ENCODE measurements at regions not wholly inside any gene's neighbourhood (a gene's known extent, or its start where the extent isn't known, plus 50 kb on each side); places are given as distances from the start of the nearest gene placed in this dataset.

DNA sequence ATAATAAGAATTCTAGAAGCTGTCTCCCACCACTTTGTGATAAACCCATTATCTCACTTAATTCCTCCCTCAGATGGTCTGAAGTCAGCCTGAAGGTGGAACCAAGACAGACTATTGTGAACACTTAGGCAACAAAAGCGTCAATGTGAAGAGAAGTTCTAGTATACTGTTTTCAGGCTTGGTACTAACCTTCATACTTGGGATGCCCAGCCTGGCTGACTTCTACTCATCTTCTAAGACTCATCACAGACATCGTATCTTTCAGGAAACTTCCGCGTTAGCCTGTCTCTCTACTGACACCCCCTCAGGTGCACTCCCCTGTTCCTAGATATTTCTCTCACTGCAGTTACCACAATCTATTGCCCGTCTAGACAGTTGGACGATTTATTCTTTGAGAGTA lies 201.2 kb downstream of the SATB1 start:
- H3K27me3 Mint-ChIP-seq (ENCODE audit: unreplicated experiment) = peaks cover 2% of the 10 kb centered on the region
- no peaks in the 10 kb centered on the region for H3K36me3 Mint-ChIP-seq (ENCODE audit: unreplicated experiment)
- no peaks in the 10 kb centered on the region for H3K9me3 Mint-ChIP-seq (ENCODE audit: unreplicated experiment)
- no peak overlapping the region for H3K27ac Mint-ChIP-seq (ENCODE audit: unreplicated experiment)
- peaks cover 12% of the 10 kb centered on the region for H3K4me1 Mint-ChIP-seq (ENCODE audit: low read depth, unreplicated experiment)
- DNase-seq = no peak
- TF ChIP-seq, protein P1, sequence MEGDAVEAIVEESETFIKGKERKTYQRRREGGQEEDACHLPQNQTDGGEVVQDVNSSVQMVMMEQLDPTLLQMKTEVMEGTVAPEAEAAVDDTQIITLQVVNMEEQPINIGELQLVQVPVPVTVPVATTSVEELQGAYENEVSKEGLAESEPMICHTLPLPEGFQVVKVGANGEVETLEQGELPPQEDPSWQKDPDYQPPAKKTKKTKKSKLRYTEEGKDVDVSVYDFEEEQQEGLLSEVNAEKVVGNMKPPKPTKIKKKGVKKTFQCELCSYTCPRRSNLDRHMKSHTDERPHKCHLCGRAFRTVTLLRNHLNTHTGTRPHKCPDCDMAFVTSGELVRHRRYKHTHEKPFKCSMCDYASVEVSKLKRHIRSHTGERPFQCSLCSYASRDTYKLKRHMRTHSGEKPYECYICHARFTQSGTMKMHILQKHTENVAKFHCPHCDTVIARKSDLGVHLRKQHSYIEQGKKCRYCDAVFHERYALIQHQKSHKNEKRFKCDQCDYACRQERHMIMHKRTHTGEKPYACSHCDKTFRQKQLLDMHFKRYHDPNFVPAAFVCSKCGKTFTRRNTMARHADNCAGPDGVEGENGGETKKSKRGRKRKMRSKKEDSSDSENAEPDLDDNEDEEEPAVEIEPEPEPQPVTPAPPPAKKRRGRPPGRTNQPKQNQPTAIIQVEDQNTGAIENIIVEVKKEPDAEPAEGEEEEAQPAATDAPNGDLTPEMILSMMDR (IDR thresholded peaks at IDR 0.05; ENCODE audit: partially characterized antibody, unreplicated experiment) = no peak
- H3K4me3 Mint-ChIP-seq (ENCODE audit: unreplicated experiment) = no peak overlapping the region

DNA sequence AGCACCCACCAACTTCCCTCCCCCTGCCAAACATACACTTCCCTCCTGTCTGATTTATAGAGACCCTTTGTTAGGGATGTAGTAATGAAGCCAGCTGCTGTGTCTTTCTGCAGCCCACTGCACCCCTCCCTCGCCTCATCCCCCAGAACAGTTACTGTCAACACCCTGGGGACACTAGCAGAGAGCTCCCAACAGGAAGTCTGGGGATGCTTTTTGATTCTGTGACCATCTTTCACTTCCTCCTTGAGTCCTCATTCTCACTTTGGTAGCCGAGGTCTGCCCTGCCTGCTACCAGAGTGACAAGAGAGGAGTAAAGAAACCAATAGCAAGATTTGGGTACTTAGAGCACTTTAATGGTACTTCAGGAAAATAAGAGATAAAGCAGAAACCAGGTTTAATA lies 201.6 kb downstream of the SATB1 start:
- no peak overlapping the region for H3K27ac Mint-ChIP-seq (ENCODE audit: unreplicated experiment)

DNA sequence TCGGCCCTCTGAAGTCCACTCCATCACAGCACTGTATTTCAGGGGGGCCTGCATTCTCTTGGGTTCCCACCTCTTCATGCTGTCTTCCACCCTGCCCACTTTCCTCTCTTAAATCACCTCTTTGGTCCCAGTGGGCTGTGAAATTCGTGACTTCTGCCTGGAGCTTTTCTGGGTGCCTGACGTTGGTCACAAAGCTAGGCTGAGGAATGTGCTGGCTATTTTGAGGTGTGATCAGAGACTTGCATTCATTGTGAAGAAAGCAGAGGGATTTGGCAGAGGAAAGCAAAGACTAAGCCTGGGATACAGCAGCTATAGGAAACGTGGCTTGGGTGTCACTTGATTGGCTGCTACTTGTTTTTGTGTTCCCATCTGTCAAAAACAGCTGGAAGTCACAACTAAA lies 202.5 kb downstream of the SATB1 start:
- H3K4me3 Mint-ChIP-seq (ENCODE audit: unreplicated experiment) = peak overlapping the region; percentile 11
- no peaks in the 10 kb centered on the region for H3K36me3 Mint-ChIP-seq (ENCODE audit: unreplicated experiment)
- no peak overlapping the region for H3K27ac Mint-ChIP-seq (ENCODE audit: unreplicated experiment)
- H3K4me1 Mint-ChIP-seq (ENCODE audit: low read depth, unreplicated experiment) = peaks cover 12% of the 10 kb centered on the region
- TF ChIP-seq, protein P1 (IDR thresholded peaks at IDR 0.05; ENCODE audit: partially characterized antibody, unreplicated experiment) = no peak
- H3K27me3 Mint-ChIP-seq (ENCODE audit: unreplicated experiment) = peaks cover 4% of the 10 kb centered on the region
- DNase-seq = no peak
- H3K9me3 Mint-ChIP-seq (ENCODE audit: unreplicated experiment) = no peaks in the 10 kb centered on the region

More for the DNA sequence above, 201.6 kb downstream of the SATB1 start:
- no peaks in the 10 kb centered on the region for H3K9me3 Mint-ChIP-seq (ENCODE audit: unreplicated experiment)
- H3K4me3 Mint-ChIP-seq (ENCODE audit: unreplicated experiment) = no peak overlapping the region
- H3K27me3 Mint-ChIP-seq (ENCODE audit: unreplicated experiment) = peaks cover 3% of the 10 kb centered on the region
- TF ChIP-seq, protein P1 (IDR thresholded peaks at IDR 0.05; ENCODE audit: partially characterized antibody, unreplicated experiment) = no peak
- no peaks in the 10 kb centered on the region for H3K36me3 Mint-ChIP-seq (ENCODE audit: unreplicated experiment)
- peaks cover 12% of the 10 kb centered on the region for H3K4me1 Mint-ChIP-seq (ENCODE audit: low read depth, unreplicated experiment)
- peak; percentile 43 for DNase-seq

DNA sequence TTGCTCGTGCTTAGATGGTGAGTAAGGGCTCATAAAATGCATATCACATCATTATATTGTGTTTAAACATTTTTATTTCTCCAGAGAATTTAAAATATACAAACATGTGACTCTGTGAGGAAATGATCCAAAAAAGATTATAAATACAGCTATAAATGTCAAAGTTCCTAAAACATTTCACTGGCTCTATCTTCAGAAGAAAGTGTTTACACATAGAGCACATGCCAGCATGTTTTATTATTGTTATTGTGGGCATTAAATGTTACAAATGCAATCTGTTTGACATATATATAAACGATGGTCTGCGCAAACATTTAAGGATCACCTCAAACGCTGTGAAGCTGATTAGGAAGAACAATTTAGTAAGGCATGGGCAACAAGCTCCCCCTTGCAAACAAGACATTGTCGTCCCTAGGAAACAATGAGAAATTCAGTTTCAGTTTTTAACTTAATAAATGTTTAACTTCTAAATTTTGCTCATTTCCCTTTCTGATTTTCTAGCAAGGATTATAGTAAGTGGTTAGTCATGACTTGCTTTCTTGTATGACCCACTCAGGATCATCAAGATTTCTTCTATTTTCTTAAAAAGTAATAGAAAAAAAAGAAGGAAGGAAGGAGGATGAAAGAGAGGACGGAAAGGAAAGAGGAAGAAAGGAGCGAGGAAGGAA lies 207.5 kb downstream of the SATB1 start:
- peaks cover 2% of the 10 kb centered on the region for H3K27me3 Mint-ChIP-seq (ENCODE audit: unreplicated experiment)
- TF ChIP-seq, protein P1 (IDR thresholded peaks at IDR 0.05; ENCODE audit: partially characterized antibody, unreplicated experiment) = no peak
- H3K4me3 Mint-ChIP-seq (ENCODE audit: unreplicated experiment) = no peak overlapping the region
- DNase-seq = no peak
- no peaks in the 10 kb centered on the region for H3K9me3 Mint-ChIP-seq (ENCODE audit: unreplicated experiment)
- H3K4me1 Mint-ChIP-seq (ENCODE audit: low read depth, unreplicated experiment) = peaks cover 2% of the 10 kb centered on the region
- H3K27ac Mint-ChIP-seq (ENCODE audit: unreplicated experiment) = no peak overlapping the region
- H3K36me3 Mint-ChIP-seq (ENCODE audit: unreplicated experiment) = no peaks in the 10 kb centered on the region

DNA sequence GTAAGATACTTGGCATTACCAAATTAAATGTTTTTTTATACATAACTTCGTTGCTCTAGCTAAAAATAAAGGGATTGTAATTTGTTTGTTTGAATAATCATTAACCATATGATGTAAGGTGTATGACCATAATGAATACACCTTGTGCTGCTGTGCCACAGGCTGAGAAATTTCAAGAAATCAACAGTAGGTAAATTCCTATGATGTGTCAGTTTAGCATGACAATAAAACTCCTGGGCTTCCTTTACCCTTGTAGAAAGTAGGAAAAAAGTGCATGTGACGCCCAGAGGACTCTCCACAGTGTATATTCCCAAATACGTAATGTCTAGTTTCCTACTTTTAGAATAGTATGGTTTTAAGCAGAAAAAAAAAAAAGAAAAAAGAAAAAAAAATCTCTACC lies 208.1 kb downstream of the SATB1 start:
- H3K9me3 Mint-ChIP-seq (ENCODE audit: unreplicated experiment) = no peaks in the 10 kb centered on the region

More for the DNA sequence above, 208.1 kb downstream of the SATB1 start:
- TF ChIP-seq, protein P1 (IDR thresholded peaks at IDR 0.05; ENCODE audit: partially characterized antibody, unreplicated experiment) = no peak
- no peaks in the 10 kb centered on the region for H3K4me1 Mint-ChIP-seq (ENCODE audit: low read depth, unreplicated experiment)
- no peak overlapping the region for H3K27ac Mint-ChIP-seq (ENCODE audit: unreplicated experiment)
- H3K36me3 Mint-ChIP-seq (ENCODE audit: unreplicated experiment) = no peaks in the 10 kb centered on the region
- no peak overlapping the region for H3K4me3 Mint-ChIP-seq (ENCODE audit: unreplicated experiment)
- DNase-seq = no peak
- H3K27me3 Mint-ChIP-seq (ENCODE audit: unreplicated experiment) = peaks cover 2% of the 10 kb centered on the region

Data from glutamatergic neuron (in vitro differentiated cells).